Suprapubic skin (tissue), 4 donors: ENCODE measurements at regions not wholly inside any gene's neighbourhood (a gene's known extent, or its start where the extent isn't known, plus 50 kb on each side); places are given as distances from the start of the nearest gene placed in this dataset.

Source experiments
- POLR2A ChIP-seq, 2 donors: fragments of 450-650 bp; IDR thresholded peaks; one replicate each; pipeline ENCODE4 v1.6.1; 2017; ENCODE audit warnings: antibody characterized with exemption in 2 of 2, mild to moderate bottlenecking in 2 of 2, moderate library complexity in 2 of 2
- POLR2AphosphoS5 ChIP-seq, 3 donors: sonication (generic); formaldehyde crosslinking; IDR thresholded peaks; one replicate each; pipeline ENCODE4 v1.6.1; 2017; ENCODE audit warnings: antibody characterized with exemption in 3 of 3
- TF ChIP-seq, protein P1 (sequence below), 2 donors: fragments of 200-600 bp in 1 of 2; fragments of 450-650 bp in 1 of 2; sonication (generic) in 1 of 2; IDR thresholded peaks; one replicate each; pipeline ENCODE4 v1.5.1; 2016 to 2019; ENCODE audit warnings: antibody characterized with exemption in 2 of 2, mild to moderate bottlenecking in 1 of 2, moderate library complexity in 1 of 2

DNA sequence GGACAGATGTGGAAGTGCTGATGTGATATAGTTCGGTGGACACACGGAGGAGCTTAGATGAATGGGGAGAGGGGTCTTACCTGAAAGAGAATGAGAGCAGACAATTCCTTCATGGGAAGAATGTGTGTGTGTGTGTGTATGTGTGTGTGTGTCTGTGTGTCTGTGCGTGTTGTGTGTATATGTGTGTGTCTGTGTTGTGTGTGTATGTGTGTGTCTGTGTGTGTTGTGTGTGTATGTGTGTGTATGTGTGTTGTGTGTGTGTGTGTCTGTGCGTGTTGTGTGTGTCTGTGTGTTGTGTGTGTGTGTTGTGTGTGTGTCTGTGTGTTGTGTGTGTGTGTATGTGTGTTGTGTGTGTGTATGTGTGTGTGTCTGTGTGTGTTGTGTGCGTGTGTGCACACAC is 104.2 kb downstream of the FAM204A start:
- TF ChIP-seq POLR2A (IDR thresholded peaks at IDR 0.05), result no peak
- TF ChIP-seq, protein P1, sequence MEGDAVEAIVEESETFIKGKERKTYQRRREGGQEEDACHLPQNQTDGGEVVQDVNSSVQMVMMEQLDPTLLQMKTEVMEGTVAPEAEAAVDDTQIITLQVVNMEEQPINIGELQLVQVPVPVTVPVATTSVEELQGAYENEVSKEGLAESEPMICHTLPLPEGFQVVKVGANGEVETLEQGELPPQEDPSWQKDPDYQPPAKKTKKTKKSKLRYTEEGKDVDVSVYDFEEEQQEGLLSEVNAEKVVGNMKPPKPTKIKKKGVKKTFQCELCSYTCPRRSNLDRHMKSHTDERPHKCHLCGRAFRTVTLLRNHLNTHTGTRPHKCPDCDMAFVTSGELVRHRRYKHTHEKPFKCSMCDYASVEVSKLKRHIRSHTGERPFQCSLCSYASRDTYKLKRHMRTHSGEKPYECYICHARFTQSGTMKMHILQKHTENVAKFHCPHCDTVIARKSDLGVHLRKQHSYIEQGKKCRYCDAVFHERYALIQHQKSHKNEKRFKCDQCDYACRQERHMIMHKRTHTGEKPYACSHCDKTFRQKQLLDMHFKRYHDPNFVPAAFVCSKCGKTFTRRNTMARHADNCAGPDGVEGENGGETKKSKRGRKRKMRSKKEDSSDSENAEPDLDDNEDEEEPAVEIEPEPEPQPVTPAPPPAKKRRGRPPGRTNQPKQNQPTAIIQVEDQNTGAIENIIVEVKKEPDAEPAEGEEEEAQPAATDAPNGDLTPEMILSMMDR (IDR thresholded peaks at IDR 0.05), result no peak
- no peak for TF ChIP-seq POLR2AphosphoS5 (IDR thresholded peaks at IDR 0.05)
